Skeletal muscle tissue (tissue), 3 donors: ENCODE measurements at regions not wholly inside any gene's neighbourhood (a gene's known extent, or its start where the extent isn't known, plus 50 kb on each side); places are given as distances from the start of the nearest gene placed in this dataset.

Experiments
- H3K27ac ChIP-seq: one replicate; pipeline ENCODE4 v1.7.0; 2013; ENCODE audit warnings: mild to moderate bottlenecking, low read depth, low read length, inconsistent platforms
- H3K27me3 ChIP-seq, 3 donors: one replicate each; pipeline ENCODE4 v1.7.0; 2013; ENCODE audit warnings: low read length in 3 of 3; ENCODE audit not compliant: control insufficient read depth in 3 of 3, insufficient read depth in 3 of 3
- H3K36me3 ChIP-seq, 3 donors: one replicate each; pipeline ENCODE4 v1.7.0; 2013; ENCODE audit warnings: low read length in 3 of 3; ENCODE audit not compliant: control insufficient read depth in 3 of 3, insufficient read depth in 3 of 3
- H3K4me1 ChIP-seq, 3 donors: one replicate each; pipeline ENCODE4 v1.7.0; 2013; ENCODE audit warnings: low read length in 3 of 3, mild to moderate bottlenecking in 3 of 3; ENCODE audit not compliant: control insufficient read depth in 3 of 3, insufficient read depth in 3 of 3
- H3K4me3 ChIP-seq, 3 donors: one replicate each; pipeline ENCODE4 v1.7.0; 2013; ENCODE audit warnings: low read length in 3 of 3
- H3K9ac ChIP-seq, 3 donors: one replicate each; pipeline ENCODE4 v1.7.0; 2013; ENCODE audit warnings: low read length in 3 of 3, mild to moderate bottlenecking in 3 of 3, moderate library complexity in 2 of 3, low read depth in 1 of 3
- H3K9me3 ChIP-seq, 3 donors: one replicate each; pipeline ENCODE4 v1.7.0; 2013; ENCODE audit warnings: low read length in 3 of 3; ENCODE audit not compliant: control insufficient read depth in 3 of 3
- donor health status: Osteomylitis.

DNA sequence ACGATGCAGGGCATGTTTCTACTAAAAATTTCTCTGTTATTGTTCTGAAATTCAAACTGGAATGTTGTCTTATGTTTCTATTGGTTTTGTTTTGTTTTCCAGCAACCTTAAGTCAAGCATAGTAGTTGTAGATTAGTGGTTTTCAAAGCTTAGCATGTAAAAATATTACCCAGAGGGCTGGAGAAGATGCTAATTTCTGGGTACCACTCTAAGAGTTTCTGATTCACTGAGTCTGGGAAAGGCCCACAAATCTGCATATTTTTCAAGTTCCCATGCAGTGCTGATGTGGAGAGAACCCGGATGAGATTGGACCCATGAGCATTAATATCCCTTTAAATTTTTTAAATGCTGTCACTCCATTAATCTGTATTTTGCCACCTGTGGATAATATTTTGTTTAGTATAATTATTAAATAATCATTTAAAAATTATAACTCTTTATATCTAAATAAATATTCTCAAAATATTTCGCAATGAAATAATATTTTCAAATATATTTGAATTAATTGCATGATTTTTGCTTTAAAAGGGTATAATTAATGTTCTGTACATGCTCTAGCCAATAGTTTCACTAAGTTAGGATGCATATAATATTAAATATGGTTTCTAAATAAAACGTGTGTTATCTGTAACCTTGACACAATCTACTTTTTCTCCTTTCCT is 1274.7 kb upstream of the CADM2 start:
- H3K27me3 ChIP-seq = no peaks in the 10 kb centered on the region
- no peak overlapping the region for H3K4me3 ChIP-seq
- H3K9ac ChIP-seq = no peak overlapping the region
- no peaks in the 10 kb centered on the region for H3K9me3 ChIP-seq
- H3K4me1 ChIP-seq = no peaks in the 10 kb centered on the region
- no peaks in the 10 kb centered on the region for H3K36me3 ChIP-seq
- H3K27ac ChIP-seq = no peak overlapping the region

DNA sequence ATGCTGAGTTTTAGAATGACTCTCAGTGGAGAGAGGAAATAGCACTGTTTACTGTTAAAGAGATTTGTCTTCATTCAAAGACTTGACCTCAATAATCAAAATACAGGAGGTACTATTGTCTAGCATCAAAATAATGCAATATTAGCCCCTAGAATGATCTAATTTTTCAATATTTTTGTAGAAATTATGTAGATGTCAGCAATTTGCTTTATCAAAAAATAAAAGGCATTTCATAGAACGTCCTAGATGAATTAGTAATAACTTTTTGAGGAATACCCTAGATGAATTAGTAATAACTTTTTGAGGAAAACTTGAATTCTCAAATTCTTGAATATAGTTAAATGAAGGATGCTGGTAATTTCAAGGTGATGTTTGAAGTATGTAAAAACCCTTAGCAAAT is 1252.1 kb upstream of the CADM2 start:
- Histone ChIP-seq H3K4me1 (no peaks in the 10 kb centered on the region), H3K9ac (no peak overlapping the region), H3K27me3 (no peaks in the 10 kb centered on the region), H3K9me3 (no peaks in the 10 kb centered on the region), H3K27ac (no peak overlapping the region), H3K36me3 (no peaks in the 10 kb centered on the region), H3K4me3 (no peak overlapping the region)

GRCh38 chr3:83715307-83715706 is 1243.5 kb upstream of the CADM2 start:
- Histone ChIP-seq H3K9me3 (no peaks in the 10 kb centered on the region), H3K4me3 (no peak overlapping the region), H3K27ac (no peak overlapping the region), H3K36me3 (no peaks in the 10 kb centered on the region), H3K9ac (no peak overlapping the region), H3K4me1 (no peaks in the 10 kb centered on the region), H3K27me3 (no peaks in the 10 kb centered on the region)

- Histone ChIP-seq H3K36me3 (no peaks in the 10 kb centered on the region), H3K4me3 (no peak overlapping the region), H3K27ac (no peak overlapping the region), H3K4me1 (no peaks in the 10 kb centered on the region), H3K9ac (no peak overlapping the region), H3K27me3 (no peaks in the 10 kb centered on the region), H3K9me3 (peaks cover 4 to 9% (median 7%) of the 10 kb centered on the region in 3 donors)
These were observed 1229.2 kb upstream of the CADM2 start for GRCh38 chr3:83729576-83729975.

GRCh38 chr3:83734656-83735055 is 1224.1 kb upstream of the CADM2 start:
- no peak overlapping the region for H3K9ac ChIP-seq

GRCh38 chr3:83738202-83738601 is 1220.6 kb upstream of the CADM2 start:
- Histone ChIP-seq H3K36me3 (no peaks in the 10 kb centered on the region), H3K27ac (no peak overlapping the region), H3K4me3 (no peak overlapping the region), H3K27me3 (no peaks in the 10 kb centered on the region), H3K9me3 (no peaks in the 10 kb centered on the region), H3K9ac (no peak overlapping the region), H3K4me1 (no peaks in the 10 kb centered on the region)

More at GRCh38 chr3:83734656-83735055, 1224.1 kb upstream of the CADM2 start:
- Histone ChIP-seq H3K9me3 (no peaks in the 10 kb centered on the region), H3K4me1 (no peaks in the 10 kb centered on the region), H3K36me3 (no peaks in the 10 kb centered on the region), H3K27me3 (no peaks in the 10 kb centered on the region), H3K4me3 (no peak overlapping the region), H3K27ac (no peak overlapping the region)

- H3K9me3 ChIP-seq = no peaks in the 10 kb centered on the region
- no peak overlapping the region for H3K27ac ChIP-seq
- H3K9ac ChIP-seq = no peak overlapping the region
- no peaks in the 10 kb centered on the region for H3K4me1 ChIP-seq
- H3K36me3 ChIP-seq = no peaks in the 10 kb centered on the region
- H3K4me3 ChIP-seq = no peak overlapping the region
- H3K27me3 ChIP-seq = no peaks in the 10 kb centered on the region
These were observed 1218.3 kb upstream of the CADM2 start for GRCh38 chr3:83740504-83740903.

- no peaks in the 10 kb centered on the region for H3K36me3 ChIP-seq
- no peaks in the 10 kb centered on the region for H3K9me3 ChIP-seq
- H3K9ac ChIP-seq = no peak overlapping the region
- H3K4me1 ChIP-seq = no peaks in the 10 kb centered on the region
- H3K27ac ChIP-seq = no peak overlapping the region
- no peaks in the 10 kb centered on the region for H3K27me3 ChIP-seq
- H3K4me3 ChIP-seq = no peak overlapping the region
These were observed 1192.8 kb upstream of the CADM2 start for GRCh38 chr3:83765956-83766355.

GRCh38 chr3:83769791-83770663 is 1188.8 kb upstream of the CADM2 start:
- Histone ChIP-seq H3K9ac (no peak overlapping the region), H3K4me3 (no peak overlapping the region), H3K36me3 (no peaks in the 10 kb centered on the region), H3K27me3 (no peaks in the 10 kb centered on the region), H3K9me3 (no peaks in the 10 kb centered on the region), H3K4me1 (no peaks in the 10 kb centered on the region), H3K27ac (no peak overlapping the region)

DNA sequence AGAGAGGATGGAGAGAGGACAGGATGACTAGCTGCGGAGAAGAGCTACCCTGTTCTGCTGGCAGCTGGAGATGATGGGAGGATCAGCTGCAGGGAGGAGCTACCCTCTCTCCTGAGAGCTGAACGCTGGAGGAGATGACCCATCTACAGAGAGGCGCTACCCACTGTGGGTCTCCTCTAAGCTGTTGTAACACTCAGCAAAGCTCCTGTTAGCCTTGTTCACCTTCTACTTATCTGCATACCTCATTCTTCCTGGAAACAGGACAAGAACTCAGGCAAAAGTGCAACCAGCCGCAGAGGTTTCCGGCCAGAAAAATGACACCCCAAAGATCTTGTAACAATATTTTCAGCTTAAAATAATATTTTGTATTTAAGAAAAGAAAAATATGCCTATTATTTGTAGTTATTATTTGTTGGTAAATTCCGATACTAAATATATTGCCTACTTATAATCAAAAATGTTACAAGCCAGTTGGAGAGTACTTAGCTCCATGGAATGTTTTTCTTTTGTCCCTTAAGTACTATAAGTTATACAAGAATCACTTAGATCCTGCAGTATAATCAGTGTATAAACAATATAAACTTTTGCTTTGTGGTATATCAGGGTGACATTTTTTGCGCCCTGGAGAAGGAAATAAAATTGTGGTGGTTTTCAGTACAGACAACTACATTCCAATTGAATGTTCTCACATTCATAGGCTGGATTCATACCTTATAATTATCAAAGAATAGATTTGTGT is 1188.0 kb upstream of the CADM2 start:
- no peak overlapping the region for H3K4me3 ChIP-seq
- H3K9me3 ChIP-seq = no peaks in the 10 kb centered on the region
- H3K27me3 ChIP-seq = no peaks in the 10 kb centered on the region
- no peaks in the 10 kb centered on the region for H3K36me3 ChIP-seq
- no peaks in the 10 kb centered on the region for H3K4me1 ChIP-seq
- no peak overlapping the region for H3K27ac ChIP-seq
- no peak overlapping the region for H3K9ac ChIP-seq
